ENCODE measurements at regions not wholly inside any gene's neighbourhood (a gene's known extent, or its start where the extent isn't known, plus 50 kb on each side); places are given as distances from the start of the nearest gene placed in this dataset.
A peak's percentile ranks its signal among the peaks of the same experiment; 100 is the strongest.

DNA sequence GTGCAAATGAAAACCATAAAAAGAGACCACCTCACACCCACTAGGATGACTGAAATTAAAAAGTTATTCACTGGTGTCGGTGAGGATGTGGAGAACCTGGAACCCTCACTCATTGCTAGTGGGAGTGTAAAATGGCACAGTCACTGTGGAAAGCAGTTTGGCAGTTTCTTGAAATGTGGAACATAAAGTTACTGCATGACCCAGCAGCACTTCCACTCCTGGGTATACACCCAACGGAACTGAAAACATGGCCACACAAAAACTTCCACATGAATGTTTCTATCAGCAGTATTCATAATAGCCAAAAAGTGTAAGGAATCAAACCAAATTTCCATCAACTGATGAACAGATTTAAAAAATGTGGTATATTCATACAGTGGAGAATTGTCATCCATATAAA is 65.1 kb upstream of the SLC66A3 start:
- DNase-seq (no peak), ATAC-seq (ENCODE audit: low FRiP score in 2 of 2) (no peak)
- no peak overlapping the region for H3K27ac ChIP-seq
- no peak overlapping the region for H3K4me3 ChIP-seq
- no peaks in the 10 kb centered on the region for H3K9me3 ChIP-seq
- no peak for TF ChIP-seq POLR2AphosphoS5 (IDR thresholded peaks at IDR 0.05)
- TF ChIP-seq EP300 (IDR thresholded peaks at IDR 0.05) = no peak
- TF ChIP-seq, protein P1, sequence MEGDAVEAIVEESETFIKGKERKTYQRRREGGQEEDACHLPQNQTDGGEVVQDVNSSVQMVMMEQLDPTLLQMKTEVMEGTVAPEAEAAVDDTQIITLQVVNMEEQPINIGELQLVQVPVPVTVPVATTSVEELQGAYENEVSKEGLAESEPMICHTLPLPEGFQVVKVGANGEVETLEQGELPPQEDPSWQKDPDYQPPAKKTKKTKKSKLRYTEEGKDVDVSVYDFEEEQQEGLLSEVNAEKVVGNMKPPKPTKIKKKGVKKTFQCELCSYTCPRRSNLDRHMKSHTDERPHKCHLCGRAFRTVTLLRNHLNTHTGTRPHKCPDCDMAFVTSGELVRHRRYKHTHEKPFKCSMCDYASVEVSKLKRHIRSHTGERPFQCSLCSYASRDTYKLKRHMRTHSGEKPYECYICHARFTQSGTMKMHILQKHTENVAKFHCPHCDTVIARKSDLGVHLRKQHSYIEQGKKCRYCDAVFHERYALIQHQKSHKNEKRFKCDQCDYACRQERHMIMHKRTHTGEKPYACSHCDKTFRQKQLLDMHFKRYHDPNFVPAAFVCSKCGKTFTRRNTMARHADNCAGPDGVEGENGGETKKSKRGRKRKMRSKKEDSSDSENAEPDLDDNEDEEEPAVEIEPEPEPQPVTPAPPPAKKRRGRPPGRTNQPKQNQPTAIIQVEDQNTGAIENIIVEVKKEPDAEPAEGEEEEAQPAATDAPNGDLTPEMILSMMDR (IDR thresholded peaks at IDR 0.05) = no peak
- no peak for TF ChIP-seq POLR2A (IDR thresholded peaks at IDR 0.05)
- H3K4me1 ChIP-seq = no peaks in the 10 kb centered on the region
- WGBS, 2 donors = 84 to 88% methylated on average over 2 of the region's 2 CpGs
- no peaks in the 10 kb centered on the region for H3K36me3 ChIP-seq
- no peaks in the 10 kb centered on the region for H3K27me3 ChIP-seq

DNA sequence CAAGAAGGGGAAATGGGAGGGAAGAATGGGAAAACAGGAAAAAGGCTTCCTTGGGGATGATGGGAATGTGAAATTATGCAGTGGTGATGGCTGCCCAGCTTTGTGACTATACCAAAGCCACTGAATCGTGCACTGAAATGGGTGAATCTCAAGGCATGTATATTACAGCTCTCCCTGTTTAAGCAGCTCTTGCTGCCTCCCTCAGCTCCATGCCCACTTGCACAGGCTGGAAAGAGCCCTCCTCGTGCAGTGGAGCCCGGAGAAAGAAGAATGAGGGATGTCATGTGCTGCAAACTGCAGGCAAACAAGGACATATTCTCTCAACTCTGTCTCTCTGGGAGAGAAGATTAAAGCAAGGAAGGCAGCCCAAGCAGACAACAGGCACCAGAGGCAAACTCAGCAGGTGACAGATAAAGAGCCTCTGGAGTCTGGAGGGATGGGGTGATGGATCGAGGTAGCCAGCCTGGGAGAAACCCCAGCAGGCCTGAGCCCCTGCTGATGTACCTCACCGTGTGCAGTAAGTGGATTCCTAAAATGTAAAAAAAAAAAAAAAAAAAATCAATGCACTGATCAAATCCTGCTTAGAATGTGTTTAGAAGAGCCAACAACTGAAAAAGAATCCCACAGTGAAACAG is 62.4 kb upstream of the SLC66A3 start:
- H3K9me3 ChIP-seq = no peaks in the 10 kb centered on the region
- no peak for TF ChIP-seq POLR2AphosphoS5 (IDR thresholded peaks at IDR 0.05)
- TF ChIP-seq, protein P1 (IDR thresholded peaks at IDR 0.05) = no peak
- TF ChIP-seq POLR2A (IDR thresholded peaks at IDR 0.05) = no peak
- no peak for TF ChIP-seq EP300 (IDR thresholded peaks at IDR 0.05)
- no peaks in the 10 kb centered on the region for H3K36me3 ChIP-seq
- no peak overlapping the region for H3K4me3 ChIP-seq
- no peaks in the 10 kb centered on the region for H3K27me3 ChIP-seq
- 59 to 71% methylated on average over 5 of the region's 5 CpGs for WGBS, 2 donors
- no peaks in the 10 kb centered on the region for H3K4me1 ChIP-seq
- ATAC-seq (ENCODE audit: low FRiP score in 2 of 2) (no peak), DNase-seq (no peak)
- no peak overlapping the region for H3K27ac ChIP-seq

DNA sequence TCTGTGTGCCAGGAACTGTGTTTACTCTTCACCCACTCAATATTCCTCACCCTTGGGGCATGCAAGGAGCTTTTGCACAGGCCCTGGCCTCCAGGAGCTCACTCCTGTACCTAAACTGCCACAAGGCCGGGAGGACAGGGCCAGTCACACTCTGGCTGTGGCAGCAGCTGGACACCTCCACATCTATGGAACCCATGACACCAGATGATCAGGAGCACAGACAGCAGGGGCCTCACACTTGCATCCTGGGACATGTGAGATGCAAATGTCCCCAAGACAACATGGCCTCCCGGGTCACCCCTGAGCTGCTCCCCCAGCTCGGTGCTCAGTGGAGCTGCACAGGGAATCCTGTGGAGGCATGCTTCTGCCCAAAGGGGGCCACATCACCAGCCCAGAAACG is 61.8 kb upstream of the SLC66A3 start:
- Histone ChIP-seq H3K4me1 (no peaks in the 10 kb centered on the region), H3K9me3 (no peaks in the 10 kb centered on the region), H3K27me3 (no peaks in the 10 kb centered on the region), H3K4me3 (no peak overlapping the region), H3K36me3 (no peaks in the 10 kb centered on the region), H3K27ac (no peak overlapping the region)
- WGBS, 2 donors = 59 to 78% methylated on average over 1 to 3 of the region's 4 CpGs
- DNase-seq (peak in 1 of 2 donors; percentile 18), ATAC-seq (ENCODE audit: low FRiP score in 2 of 2) (peak in 1 of 2 donors; percentile 37)
- no peak for TF ChIP-seq EP300 (IDR thresholded peaks at IDR 0.05)
- TF ChIP-seq, protein P1 (IDR thresholded peaks at IDR 0.05) = no peak

DNA sequence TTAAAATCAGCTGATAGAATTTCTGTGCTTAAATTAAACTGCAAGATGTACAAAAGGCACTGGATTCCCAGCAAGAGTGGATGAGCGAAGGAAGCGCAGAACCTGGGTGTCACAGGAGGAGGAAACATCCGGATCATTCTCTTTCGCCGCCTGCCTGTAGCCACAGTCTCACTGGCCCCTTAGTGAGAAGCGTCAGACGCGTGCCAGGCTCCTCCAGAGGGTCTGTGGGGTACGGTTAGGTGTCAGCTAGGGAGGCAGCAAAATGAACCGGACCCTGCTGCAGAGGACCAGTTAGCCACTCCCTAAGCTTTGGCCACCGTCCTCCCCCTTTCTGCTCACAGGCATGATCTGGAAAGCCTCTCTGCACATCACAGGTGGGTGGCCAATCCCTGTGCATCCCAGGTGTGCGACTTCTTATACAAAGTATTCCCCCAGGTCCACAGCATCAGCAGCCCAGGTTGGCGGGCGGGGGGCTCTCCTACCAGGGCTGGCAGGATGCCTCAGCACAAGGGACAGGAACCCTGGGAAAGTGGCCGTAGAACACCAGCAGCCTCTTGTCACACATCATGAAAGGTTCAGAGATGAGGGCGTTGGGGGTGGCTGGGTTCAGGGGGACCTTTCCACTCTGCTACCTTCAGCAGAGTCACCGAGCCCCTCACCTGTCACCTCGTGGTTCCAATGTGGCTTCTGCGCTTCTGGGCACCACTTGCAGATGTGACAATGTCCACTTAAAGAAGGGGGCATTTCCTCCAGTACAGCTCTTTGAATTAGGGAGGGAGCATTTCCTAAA is 61.1 kb upstream of the SLC66A3 start:
- Histone ChIP-seq H3K4me3 (no peak overlapping the region), H3K9me3 (no peaks in the 10 kb centered on the region), H3K27me3 (no peaks in the 10 kb centered on the region), H3K27ac (no peak overlapping the region), H3K4me1 (no peaks in the 10 kb centered on the region), H3K36me3 (no peaks in the 10 kb centered on the region)
- no peak for DNase-seq
- WGBS, 2 donors = 70 to 74% methylated on average over 6 to 19 of the region's 19 CpGs
- no peak for TF ChIP-seq EP300 (IDR thresholded peaks at IDR 0.05)
- ATAC-seq (ENCODE audit: low FRiP score in 2 of 2) = peak in 1 of 2 donors; percentile 26

DNA sequence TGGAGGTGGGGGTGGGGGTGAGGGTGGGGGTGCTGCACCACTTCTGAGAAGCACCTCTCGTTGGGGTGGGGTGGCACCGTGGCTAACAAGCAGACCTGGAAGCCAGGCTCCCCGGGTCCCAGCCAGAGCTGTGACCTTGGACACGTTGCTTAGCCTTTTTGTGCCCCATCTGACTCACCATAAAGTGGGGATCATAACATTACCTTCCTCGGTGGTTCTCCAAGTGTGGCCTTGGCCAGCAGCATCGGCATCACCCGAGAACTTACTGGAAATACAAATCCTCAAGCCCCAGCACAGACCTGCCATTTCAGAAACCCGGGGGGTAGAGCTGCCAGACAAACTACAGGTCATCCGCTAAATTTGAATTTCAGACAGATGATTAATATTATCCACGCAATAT is 58.7 kb upstream of the SLC66A3 start:
- DNase-seq (no peak), ATAC-seq (ENCODE audit: low FRiP score in 2 of 2) (no peak)
- Histone ChIP-seq H3K4me1 (no peaks in the 10 kb centered on the region), H3K27me3 (no peaks in the 10 kb centered on the region), H3K9me3 (no peaks in the 10 kb centered on the region), H3K27ac (no peak overlapping the region), H3K36me3 (no peaks in the 10 kb centered on the region), H3K4me3 (no peak overlapping the region)
- WGBS, 2 donors = 73 to 75% methylated on average over 7 to 10 of the region's 10 CpGs
- TF ChIP-seq POLR2A (IDR thresholded peaks at IDR 0.05) = no peak
- TF ChIP-seq EP300 (IDR thresholded peaks at IDR 0.05) = no peak
- TF ChIP-seq POLR2AphosphoS5 (IDR thresholded peaks at IDR 0.05) = no peak
- TF ChIP-seq, protein P1 (IDR thresholded peaks at IDR 0.05) = no peak
